ENCODE measurements at regions not wholly inside any gene's neighbourhood (a gene's known extent, or its start where the extent isn't known, plus 50 kb on each side); places are given as distances from the start of the nearest gene placed in this dataset.

- TF ChIP-seq REST (IDR thresholded peaks at IDR 0.05) (no peak), SP1 (IDR thresholded peaks at IDR 0.05) (no peak), CTCF (IDR thresholded peaks at IDR 0.05; ENCODE audit: low read depth, low read length, missing input control) (no peak), NR2F2 (IDR thresholded peaks at IDR 0.05) (no peak), RAD21 (IDR thresholded peaks at IDR 0.05) (no peak), YY1 (IDR thresholded peaks at IDR 0.05) (no peak), FOXA1 (IDR thresholded peaks at IDR 0.05) (no peak), ZBTB33 (IDR thresholded peaks at IDR 0.05) (no peak)
Measured at GRCh38 chr2:189287363-189287762, 107.8 kb upstream of the COL5A2 start.

Measured in liver (tissue), 3 donors.